GM18867 (cell line): ENCODE measurements at regions not wholly inside any gene's neighbourhood (a gene's known extent, or its start where the extent isn't known, plus 50 kb on each side); places are given as distances from the start of the nearest gene placed in this dataset.

ENCODE experiments used
- ATAC-seq: cut with Tn5 transposase; IDR thresholded peaks from one replicate; pipeline ENCODE4 v1.9.1; 2021; ENCODE audit warnings: mild to moderate bottlenecking, moderate library complexity; ENCODE audit not compliant: unreplicated experiment

- ATAC-seq: no peak
These were observed 80.0 kb upstream of the FREM2 start for GRCh38 chr13:38606699-38607535.

GRCh38 chr13:38617936-38618335, 68.9 kb upstream of the FREM2 start:
- ATAC-seq: no peak

- no peak for ATAC-seq
These were observed 68.5 kb upstream of the FREM2 start for GRCh38 chr13:38618336-38618735.

GRCh38 chr13:38618881-38619280, 68.0 kb upstream of the FREM2 start:
- no peak for ATAC-seq

GRCh38 chr13:38620876-38621275, 66.0 kb upstream of the FREM2 start:
- ATAC-seq: no peak

GRCh38 chr13:38624822-38625221, 62.1 kb upstream of the FREM2 start:
- ATAC-seq: no peak

- ATAC-seq: no peak
These were observed 58.3 kb upstream of the FREM2 start for GRCh38 chr13:38628554-38628953.

- no peak for ATAC-seq
These were observed 56.1 kb upstream of the FREM2 start for GRCh38 chr13:38630780-38631179.

- ATAC-seq: no peak
These were observed 51.8 kb upstream of the FREM2 start for GRCh38 chr13:38635030-38635429.

GRCh38 chr13:38636073-38636472, 50.8 kb upstream of the FREM2 start:
- no peak for ATAC-seq

GRCh38 chr13:38636761-38637160, 50.1 kb upstream of the FREM2 start:
- ATAC-seq: no peak
